Stimulated activated CD4-positive, alpha-beta T cell treated with anti-CD3 and anti-CD28 coated beads, TNF-alpha, amount 100 ng/mL, for 4 hours (primary cell): ENCODE measurements at regions not wholly inside any gene's neighbourhood (a gene's known extent, or its start where the extent isn't known, plus 50 kb on each side); places are given as distances from the start of the nearest gene placed in this dataset.
"Not testable (repeated sequence)": the region's sequence is repeated elsewhere in the genome, so short reads cannot be mapped to it uniquely, and the experiment has no call there.

ENCODE experiments used
- DNase-seq, 3 experiments: peaks; one replicate each; pipeline ENCODE4 v3.0.0-alpha.2; 2020; ENCODE audit warnings: low read depth in 3 of 3

DNA sequence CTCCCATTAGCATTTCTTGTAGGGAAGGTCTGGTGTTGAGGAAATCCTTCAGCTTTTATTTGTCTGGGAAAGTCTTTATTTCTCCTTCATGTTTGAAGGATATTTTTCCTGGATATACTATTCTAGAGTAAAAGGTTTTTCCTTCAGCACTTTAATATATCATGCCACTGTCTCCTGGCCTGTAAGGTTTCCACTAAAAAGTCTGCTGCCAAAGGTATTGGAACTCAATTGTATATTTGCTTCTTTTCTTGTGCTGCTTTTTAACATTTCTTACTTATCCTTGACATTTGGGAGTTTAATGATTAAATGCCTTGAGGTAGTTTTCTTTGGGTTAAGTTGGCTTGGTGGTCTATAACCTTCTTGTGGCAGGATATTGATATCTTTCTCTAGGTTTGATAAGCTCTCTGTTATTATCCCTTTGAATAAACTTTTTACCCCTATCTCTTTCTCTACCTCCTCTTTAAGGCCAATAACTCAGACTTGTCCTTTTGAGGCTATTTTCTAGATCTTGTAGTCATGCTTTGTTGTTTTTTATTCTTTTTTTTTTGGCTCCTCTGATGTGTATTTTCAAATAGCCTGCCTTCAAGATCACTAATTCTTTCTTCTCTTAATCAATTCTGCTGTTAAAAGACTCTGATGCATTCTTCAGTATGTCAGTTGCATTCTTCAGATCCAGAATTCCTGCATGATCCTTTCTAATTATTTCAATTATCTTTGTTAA is 225.0 kb upstream of the ZNF217 start:
- DNase-seq, result no peak

DNA sequence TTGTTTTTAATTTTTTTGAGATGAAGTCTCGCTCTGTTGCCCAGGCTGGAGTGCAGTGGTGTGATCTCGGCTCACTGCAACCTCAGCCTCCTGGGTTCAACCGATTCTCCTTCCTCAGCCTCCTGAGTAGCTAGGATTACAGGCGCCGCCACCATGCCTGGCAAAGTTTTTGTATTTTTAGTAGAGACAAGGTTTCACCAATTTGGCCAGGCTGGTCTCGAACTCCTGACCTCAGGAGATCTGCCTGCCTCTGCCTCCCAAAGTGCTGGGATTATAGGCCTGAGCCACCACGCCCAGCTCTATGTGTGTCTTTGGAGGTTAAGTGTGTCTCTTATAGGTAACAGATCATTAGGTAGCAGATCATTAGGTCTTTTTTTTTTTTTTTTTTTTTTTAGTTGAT is 223.9 kb upstream of the ZNF217 start:
- DNase-seq, result not testable (repeated sequence)

DNA sequence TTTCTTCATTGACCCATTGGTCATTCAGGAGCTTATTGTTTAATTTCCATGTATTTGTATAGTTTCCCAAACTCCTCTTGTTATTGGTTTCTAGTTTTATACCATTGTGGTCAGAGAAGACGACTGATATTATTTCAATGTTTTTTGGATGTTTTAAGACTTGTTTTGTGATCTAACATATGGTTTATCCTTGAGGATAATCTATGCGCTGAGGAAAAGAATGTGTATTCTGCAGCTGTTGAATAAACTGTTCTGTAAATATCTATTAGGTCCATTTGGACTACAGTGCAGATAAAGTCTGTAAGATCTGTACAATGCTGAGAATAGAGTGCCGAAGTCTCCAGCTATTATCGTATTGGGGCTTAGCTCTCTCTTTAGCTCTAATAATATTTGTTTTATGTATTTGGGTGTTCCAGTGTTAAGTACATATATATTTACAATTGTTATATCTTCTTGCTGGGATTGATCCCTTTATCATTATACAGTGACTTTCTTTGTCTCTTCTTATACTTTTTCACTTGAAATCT is 223.3 kb upstream of the ZNF217 start:
- no peak for DNase-seq

DNA sequence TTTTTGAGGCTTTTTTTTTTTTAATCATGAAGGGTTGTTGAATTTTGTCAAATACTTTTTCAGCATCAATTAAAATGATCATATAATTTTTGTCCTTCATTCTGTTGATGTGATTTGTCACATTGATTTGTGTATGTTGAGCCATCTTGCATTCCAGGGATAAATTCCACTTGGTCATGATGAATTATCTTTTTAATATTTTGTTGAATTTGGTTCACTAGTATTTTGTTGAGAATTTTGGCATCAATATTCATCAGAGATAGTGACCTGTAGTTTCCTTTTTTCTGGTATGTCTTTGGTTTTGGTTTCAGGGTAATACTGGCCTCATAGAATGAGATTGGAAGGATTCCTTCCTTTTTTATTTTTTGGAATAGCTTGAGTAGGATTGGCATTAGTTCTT is 221.9 kb upstream of the ZNF217 start:
- DNase-seq, result no peak

DNA sequence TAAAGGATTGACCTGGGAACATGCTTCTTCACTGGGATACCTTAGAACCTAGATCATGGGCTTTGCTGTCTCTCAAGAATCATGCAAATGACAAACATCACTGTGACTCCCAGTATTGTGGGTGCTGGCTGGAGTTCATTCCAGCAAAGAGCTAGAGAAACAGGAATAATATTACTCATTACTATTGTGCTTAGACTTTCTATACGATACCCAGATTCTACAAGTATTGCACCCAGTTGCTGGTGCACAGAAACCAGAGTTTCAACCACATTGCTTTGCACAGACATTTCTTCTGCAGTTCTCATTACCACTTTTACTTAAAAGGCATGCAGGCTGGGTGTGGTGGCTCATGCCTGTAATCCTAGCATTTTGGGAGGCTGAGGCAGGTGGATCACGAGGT is 220.4 kb upstream of the ZNF217 start:
- no peak for DNase-seq

DNA sequence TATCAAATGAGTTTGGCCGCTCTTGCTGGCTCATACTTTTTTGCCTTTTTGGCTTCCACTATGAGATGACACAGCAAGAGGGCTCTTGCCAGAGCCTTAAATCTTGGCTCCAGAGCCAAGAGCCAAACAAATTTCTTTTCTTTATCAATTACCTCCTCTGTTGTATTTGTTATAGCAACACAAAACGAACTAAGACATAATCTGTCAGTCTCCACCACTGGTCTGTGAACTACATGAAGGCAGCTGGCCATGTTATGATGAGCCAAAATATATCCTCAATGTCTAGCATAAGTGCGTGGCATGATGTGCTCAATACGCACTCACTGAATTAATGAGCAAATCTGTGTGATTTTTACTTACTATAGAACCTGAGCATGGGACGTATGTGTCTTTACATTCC is 220.0 kb upstream of the ZNF217 start:
- DNase-seq, result no peak

DNA sequence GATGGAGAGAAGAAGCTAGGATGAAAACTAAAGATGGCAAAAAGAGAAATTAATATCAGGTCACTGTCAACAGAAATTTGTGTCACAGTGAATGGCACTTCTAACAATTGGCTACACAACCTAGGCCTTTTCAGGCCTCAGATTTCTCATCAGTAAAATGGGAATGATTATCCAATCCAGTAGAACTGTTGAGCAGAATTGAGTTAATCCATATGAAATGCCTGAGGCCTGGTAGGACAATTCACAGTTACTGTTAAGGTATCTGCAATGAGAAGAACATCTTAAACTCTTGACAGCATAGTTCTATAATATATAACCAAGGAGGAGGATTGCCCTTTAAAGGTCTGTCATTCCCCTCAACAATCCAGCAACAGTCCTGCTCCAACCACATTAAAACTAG is 217.9 kb upstream of the ZNF217 start:
- no peak for DNase-seq

DNA sequence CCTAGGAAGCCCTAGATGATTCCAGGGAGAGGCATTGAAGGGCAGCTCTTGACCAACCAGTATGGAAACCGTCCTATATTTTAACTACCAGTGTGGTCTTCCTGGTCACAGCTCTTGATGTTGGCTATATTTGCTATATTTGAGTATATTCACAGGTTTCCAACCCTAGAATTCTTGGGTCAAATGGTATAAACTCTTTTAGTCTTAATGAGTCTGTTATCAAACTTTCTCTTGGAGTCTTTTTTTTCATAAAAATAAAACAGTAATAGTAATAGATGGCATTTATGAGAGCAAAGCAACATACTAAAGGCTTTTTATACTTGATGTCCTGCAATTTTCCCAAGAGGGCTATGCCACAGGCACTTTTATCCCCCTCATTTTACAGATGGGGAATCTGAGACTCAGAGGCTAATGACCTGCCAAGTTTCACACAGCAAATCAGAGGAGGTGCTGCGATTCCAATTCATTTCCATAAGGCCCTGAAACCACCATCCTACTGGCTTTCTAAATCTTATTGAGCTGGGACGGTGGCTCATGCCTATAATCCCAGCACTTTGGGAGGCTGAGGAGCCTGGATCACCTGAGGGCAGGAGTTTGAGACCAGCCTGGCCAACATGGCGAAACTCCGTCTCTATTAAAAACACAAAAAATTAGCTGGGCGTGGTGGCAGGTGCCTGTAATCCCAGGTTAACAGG is 217.2 kb upstream of the ZNF217 start:
- DNase-seq, result no peak

DNA sequence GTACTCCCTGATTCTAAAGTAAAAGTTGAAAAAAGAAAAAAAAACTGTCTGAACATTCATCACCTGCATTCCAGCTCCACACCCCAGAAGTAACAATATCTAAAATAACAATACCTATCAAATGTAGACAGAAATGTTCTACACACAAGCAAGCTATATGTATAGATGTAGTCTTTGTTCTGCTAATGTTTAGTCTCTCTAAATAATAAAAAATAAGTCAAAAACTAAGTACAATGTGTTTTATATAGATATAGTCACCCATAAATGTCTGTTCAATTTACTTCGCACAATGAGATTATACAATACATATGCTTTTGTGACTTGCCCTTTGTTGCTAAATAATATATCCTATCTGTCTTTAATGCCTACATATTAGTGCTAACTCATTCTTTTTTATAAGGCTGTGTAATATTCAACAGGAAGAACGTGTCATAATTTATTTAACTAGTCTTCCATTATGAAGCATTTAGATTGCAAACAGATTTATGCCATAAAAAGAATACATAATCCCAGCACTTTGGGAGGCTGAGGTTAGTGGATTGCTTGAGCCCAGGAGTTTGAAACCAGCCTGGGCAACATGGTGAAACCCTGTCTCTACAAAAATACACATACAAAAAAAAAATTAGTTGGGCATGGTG is 216.2 kb upstream of the ZNF217 start:
- DNase-seq, result no peak

DNA sequence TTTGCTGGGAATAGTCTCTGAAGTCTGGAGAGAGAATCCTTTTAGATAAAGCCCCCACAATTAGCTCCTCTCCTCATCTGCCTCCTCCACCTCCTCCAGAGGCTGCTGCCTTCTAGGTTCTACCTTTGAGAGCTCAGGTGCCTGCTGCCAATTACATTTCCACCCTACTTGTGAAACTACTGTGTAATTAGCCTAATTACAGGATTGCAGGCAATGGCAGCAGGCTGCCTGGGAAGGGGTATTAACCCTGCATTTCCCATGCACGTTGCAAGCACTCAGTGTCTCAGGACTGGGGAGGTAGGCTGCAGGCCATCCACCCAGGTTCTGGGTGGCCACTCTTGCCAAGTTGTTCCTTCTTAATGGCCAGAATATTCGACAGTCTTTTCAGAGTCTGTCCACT is 215.6 kb upstream of the ZNF217 start:
- no peak for DNase-seq

DNA sequence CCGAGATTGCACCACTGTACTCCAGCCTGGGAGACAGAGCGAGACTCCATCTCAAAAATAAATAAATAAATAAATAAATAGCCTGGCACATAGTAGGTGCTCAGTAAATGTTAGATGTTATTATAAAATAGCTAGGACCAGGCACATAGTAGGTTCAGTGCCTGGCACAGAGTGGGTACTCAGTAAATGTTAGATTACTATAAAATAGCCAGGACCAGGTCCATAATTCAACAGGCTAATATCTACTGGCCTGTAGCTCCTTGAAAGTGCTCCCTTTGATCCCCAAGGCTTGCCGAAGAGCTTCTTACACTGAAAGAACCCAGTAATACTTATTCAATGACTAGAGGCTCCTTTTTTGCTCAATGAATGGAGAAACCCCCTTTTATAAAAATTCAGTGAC is 215.1 kb upstream of the ZNF217 start:
- no peak for DNase-seq

DNA sequence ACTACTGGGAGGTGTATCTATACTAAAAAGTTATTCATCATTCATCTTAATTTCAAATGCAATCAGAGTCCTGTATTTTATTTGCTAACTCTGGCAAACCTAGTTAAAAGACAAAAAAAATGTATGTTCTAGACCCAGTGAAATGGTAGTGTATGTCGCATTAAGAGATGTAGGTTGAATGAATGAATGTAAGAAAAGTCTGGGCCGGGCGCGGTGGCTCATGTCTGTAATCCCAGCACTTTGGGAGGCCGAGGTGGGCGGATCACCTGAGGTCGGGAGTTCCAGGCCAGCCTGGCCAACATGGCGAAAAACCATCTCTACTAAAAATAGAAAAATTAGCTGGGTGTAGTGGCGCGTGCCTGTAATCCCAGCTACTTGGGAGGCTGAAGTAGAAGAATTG is 214.7 kb upstream of the ZNF217 start:
- DNase-seq, result not testable (repeated sequence)

DNA sequence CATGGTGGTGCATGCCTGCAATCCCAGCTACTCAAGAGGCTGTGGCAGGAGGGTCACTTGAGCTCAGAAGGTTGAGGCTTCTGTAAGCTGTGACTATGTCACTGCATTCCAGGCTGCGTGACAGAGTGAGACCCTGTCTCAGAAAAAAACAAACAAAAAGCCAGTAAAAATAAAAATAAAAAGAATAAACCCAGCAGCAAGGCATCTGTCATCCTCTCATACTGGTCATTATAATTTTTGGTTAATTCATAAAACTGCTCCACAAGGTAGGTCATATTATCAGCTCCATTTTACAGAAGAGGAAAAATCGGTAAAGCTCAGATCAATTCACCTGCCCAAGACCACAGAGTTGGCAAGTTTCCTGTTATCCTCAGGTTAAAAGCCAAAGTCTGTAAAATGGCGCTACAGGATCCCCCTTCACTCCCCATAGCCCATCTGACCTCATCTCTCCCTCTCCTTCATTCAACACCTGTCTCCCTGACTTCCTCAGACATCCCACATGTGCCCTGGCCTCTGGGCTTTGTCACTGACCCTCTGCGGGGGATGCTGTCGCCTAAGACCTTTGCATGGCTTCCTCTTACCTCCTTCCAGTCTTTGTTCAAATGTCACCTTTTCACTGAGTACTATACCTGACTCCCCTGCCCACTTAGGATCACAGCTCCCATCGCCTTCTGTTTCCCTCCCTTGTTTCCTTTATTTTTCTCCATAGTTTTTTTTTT is 213.2 kb upstream of the ZNF217 start:
- DNase-seq, result no peak

DNA sequence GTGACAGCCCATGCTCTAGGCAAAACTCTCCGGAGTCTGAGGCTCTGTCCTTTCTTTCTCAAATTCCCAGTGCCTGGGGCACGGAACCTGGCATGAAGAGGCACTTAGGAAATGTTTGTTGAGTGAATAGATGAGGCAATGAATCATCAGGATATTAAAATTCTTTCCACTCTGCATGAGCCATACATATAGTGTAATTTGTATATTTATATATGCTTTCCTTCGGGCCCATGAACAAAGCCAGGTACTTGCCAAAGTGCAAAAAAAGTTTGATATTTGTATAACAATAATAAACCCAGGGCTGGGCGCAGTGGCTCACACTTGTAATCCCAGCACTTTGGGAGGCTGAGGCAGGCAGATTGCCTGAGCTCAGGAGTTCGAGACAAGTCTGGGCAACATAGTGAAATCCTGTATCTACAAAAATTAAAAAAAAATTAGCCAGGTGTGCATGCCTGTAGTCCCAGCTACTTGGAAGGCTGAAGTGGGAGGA is 212.3 kb upstream of the ZNF217 start:
- no peak for DNase-seq

DNA sequence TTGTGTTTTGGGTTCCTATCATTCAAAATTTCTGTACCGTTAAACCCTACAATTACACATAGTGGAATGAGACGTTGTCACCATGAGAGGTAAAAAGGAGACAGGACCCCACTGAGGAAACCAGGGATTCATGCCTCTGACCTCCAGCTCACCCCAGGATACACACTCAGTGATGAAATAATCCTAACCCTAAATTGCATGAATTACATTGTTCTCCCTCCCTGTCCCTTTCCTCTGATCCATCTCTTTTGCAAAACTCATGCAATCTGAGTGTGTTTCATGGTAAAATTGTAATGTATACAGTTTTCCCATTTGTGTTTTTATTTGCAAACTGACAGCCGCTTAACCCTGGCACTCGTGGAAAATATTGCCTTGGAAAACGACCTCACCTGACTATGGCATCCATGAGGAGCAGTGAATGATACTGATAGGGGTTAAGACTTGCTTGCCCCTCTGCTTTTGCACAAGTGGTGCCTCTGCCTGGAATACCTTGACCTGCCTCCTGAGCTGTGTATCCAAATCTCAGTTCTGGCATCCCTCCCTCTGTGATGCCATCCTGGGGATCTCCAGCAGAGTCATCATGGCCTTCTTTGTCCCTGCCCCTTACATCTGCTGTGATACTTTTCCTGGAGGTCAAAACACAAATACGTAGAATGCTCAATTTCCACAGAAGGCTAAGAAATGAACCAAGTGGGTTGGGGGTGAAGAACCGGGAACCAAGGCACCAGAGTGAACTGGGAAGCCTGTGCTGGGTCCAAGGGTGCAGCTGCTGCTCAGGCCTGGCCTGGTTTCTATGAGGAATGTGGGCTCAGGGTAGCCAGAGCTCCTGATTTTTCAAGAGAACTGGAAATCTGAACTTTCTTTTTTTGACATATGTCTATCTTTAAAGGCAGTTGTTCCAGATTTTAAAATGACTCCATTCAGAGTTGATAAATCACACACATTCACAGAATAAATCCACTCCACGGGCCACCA is 211.6 kb upstream of the ZNF217 start:
- DNase-seq, result no peak

DNA sequence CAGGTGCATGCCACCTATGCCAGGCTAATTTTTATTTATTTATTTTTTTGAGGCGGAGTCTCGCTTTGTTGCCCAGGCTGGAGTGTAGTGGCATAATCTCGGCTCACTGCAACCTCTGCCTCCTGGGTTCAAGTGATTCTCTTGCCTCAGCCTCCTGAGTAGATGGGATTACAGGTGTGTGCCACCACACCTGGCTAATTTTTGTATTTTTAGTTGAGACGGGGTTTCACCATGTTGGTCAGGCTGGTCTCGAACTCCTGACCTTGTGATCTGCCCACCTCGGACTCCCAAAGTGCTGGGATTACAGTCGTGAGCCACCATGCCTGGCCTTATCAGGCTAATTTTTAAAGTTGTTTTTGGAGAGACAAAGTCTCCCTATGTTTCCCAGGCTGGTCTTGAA is 210.7 kb upstream of the ZNF217 start:
- DNase-seq, result not testable (repeated sequence)

DNA sequence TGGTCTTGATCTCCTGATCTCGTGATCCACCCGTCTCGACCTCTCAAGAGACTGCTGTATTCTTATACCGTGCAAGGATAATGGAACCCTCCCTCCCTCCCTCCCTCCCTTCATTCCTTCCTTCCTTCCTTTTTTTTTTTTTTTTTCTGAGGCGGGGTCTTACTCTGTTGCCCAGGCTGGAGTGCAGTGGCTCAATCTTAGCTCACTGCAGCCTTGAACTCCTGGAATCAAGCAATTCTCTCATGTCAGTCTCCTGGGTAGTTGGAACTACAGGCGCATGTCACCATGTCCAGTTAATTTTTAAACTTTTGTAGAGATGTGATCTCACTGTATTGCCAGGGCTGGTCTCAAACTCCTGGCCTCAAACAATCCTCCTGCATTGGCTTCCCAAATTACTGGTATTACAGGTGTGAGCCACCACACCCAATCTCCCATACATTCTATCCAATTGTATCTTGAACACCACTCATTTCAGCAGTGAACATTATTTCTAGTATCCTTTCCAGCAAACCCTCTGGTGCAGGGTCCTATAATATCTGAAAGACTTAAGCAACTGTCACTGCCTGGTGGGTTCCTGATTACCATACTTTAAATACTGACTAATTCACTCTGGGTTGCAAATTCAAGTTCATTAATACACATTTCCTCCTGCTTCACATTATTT is 210.0 kb upstream of the ZNF217 start:
- no peak for DNase-seq

DNA sequence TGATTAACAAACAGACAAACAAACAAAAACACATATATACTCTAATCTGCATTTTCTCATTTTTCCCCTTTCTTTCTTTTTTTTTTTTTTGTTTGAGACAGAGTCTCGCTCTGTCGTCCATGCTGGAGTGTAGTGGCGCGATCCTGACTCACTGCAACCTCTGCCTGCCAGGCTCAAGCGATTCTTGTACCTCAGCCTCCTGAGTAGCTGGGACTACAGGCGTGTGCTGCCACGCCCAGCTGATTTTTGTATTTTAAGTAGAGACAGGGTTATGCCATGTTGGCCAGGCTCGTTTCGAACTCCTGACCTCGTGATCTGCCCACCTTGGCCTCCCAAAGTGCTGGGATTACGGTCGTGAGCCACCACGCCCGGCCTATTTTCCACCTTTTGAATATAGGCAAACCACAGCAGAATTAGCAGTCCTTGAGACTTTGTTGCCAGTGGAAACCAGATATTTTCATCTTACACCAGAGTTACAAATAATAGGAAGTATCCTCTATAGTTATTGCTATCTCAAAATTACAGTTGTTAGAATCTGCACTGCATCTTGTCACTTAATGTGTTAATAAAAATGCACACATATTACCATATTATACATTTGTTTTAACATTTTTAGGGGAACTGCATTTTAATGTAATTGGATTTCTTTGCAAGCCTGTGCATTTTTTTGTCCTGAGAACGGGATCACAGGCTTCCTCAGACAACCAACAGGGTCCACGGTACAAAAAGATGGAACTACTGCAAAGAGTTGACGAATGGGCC is 208.2 kb upstream of the ZNF217 start:
- no peak for DNase-seq

DNA sequence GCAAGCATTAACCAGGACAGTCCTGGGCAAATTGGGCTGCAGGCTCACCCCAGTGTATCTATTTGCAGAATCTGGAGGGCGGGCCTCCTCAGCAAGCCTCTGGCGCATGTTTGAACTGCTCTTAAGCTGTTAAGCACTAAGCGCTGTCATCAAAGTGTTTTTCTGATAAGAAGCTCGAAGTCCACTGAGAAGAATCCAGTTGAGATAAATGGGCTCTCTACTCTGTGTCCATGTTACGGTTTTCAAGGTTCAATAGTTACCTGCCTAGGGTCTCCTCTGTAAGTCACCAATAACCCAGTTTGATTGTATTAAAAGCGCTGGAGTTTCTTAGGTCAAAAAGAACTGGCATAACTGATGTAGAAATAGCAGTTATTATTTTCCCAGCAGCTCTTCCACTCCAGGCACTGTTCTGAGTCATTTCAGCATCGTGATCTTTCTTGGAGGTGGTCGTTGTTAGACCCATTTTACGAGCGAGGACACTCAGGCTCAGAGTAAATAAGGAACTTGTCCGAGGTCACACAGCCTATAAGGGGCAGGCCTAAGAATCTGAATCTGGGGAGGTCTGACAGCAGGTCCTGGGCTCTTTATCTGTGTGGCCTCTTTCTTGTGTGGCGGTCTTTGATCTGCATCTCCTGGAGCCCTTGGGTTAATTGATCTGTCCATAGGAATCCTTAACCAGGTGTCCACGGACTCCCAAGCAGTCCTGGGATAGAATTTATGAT is 207.4 kb upstream of the ZNF217 start:
- DNase-seq, result no peak
